AG08396 (cell line): ENCODE measurements at regions not wholly inside any gene's neighbourhood (a gene's known extent, or its start where the extent isn't known, plus 50 kb on each side); places are given as distances from the start of the nearest gene placed in this dataset.

Experiments
- DNase-seq: peaks from one replicate; pipeline ENCODE4 v3.0.0; 2012; ENCODE audit warnings: low spot score, mixed read lengths

- no peak for DNase-seq
Observed at GRCh38 chr1:29668551-29669157, 432.3 kb downstream of the PTPRU start.

DNA sequence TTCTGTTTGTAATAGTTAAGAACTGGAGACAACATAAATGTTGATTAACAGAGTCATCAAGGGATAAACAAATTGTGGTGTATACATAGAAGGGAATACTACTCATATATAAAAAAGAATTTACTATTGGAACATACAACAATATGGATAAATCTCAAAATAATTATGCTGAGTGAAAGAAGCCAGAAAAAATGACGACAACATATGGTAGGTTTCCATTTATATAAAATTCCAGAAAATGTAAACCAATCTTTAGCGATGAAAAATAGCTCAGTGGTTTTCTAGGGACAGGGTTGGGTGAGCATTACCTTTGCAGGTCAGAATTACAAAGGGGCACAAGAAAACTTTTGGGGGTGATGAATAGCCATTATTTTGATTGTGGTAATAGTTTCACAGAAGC is 431.6 kb downstream of the PTPRU start:
- no peak for DNase-seq

DNA sequence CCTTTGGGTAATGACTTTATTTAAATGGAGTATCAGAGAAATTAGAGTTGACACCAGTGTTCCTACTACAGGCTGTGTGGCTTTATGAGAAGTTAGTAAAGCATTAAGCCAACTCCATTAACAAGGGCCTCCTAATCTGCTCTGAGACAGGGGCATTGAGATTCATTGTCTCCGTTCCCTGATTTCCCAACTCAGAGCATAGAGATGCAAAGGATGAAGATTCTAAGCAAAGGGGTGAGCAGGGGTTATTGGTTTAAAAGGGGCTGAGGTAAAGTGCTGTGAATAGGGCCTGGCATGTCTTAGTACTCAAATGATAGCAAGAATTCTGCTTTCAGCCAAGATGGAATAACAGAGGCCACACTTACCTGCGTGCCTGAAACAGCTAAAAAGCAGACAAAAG is 428.4 kb downstream of the PTPRU start:
- DNase-seq = no peak

GRCh38 chr1:29658688-29659087 is 422.4 kb downstream of the PTPRU start:
- no peak for DNase-seq

DNA sequence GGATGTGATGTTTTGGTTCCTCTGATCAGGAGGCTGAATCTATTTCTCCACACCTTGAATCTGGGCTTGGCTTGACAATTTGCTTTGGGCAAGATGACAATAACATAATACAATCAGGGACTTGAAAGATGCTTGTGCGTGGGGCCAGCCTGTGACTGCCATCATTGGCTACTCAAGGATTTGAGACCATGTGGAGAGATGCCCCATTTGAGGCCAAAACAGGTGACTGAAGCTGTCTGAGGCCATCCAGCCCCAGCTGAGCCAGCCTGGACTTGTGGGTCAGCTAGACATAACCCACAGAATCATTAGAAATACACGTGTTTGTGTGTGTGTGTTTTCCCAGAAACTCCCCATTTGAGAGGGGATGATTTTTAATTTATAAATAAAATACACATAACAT is 421.5 kb downstream of the PTPRU start:
- no peak for DNase-seq

DNA sequence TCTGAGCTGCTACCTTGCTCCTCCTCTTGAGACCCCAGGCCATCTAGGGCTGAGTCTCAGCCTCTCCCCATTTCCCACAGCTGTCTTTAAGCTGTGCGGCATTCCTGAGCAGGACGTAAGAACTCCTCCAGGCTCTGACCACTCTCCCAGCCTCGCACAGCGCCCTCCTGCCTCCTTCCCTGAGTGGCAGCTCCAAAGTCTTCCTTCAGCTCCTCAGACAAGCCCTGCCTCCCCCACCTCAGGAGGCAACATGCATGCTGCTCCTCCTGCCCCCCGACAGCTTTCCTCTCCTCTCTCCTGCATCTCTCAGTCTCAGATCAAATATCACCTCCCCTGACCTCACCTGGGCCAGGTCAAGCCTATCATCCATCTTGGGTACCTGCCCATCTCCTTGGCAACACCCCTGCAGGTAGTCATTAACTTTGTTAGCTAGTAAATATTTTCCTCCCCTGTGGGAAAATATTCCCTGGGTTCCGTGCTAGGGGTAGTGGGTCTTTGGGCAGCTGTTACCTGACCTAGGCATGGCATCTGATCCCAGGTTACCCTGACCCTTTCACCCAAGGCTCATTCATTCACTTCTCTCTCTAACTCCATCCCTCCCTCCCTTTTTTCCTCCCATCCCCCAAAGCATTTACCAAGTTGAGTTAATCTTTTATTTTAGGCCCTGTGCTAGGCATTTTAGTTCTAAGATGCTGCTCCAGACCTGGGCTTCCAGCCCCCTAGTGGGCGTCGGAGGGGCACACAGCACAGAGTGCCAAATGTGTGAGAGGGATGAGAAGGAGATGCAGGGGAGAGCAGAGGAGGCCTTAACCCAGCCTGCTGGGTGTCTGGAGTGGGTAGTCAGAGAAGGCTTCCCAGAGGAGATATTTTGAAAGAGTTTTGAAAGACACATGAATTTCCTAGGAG is 419.9 kb downstream of the PTPRU start:
- peak; percentile 30 for DNase-seq

- no peak for DNase-seq
Observed at GRCh38 chr1:29655145-29655544, 418.8 kb downstream of the PTPRU start.

DNA sequence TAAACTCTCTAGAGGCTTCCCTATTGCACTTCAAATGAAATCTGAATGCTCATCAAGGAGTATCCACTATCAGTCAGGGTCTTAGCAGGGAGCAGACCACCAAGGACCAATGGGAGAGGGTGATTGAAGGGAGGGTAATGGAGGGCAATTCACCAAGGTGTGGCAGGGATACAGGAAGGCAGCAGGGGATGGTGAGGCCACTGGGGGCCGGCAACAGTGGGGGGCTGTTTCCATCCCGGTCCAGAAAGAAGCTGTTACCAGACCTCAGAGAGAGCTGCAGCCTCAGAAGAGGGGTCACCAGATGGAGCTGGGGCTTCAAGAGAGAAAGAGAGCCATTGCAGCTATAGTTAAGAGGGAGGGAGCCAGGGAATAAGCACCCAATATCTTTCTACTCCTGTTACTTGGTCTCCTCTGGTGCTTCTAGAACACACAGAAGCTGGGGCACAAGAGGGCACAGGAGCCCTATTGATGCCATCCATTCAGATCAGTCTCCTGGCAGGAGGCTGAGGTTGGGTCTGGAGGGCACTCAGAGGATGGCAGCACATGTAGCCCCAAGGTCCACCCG is 417.6 kb downstream of the PTPRU start:
- DNase-seq = no peak

DNA sequence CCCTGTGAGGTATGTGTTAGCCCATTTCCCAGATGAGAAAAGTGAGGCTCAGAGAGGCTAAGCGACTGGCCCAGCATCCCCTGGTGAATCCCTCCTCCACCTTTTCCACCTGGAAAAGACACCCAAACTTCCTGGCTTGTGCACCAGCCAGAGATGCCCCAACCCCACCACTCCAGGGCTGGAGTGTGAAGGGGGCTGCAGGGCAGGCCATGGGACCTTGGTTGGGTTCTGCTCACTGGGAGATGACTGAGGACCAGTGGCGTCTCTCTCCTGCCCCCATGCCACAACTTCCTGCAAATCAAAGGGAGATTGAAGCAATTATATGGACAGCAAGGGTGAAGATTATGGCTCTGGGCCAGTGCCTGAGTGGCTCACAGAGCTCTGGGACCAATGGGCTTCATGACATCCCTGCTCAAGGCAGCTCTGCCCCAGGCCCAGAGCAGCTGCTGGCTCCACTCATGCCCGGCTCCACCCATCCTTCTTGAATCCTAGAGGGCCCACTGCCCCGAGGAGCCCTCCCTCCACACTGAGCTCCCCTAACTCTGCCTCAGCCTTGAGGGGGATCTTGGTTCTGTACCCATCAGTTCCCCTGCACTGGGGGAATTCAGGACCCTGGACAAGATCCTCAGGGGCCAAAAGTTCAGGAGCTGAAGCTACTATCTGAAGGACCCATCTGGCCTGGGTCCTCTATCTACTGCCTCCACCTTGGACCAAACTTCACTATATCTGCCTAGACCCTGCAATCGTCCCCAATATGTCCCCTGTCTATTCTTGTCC is 416.9 kb downstream of the PTPRU start:
- DNase-seq = no peak

GRCh38 chr1:29651684-29652665 is 415.7 kb downstream of the PTPRU start:
- DNase-seq = no peak

DNA sequence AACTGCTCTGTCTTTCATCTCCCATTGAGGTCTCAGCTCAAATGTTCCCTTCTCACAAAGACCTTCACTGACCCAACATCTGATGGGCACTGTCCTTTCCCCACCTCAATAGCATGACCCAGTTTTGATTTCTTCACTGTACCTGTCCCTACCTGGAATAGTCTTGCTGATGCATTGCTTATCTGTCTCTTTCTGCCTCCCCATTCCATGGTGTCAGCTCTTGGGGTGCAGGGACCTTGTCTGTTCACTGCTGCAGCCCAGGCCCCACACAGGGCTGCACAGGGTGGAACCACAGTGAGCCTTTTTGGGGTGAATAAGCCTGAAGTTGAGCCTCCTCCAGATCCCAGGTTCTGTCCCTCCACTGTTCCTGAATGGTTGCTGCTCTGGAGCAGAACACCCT is 414.9 kb downstream of the PTPRU start:
- DNase-seq = no peak

DNA sequence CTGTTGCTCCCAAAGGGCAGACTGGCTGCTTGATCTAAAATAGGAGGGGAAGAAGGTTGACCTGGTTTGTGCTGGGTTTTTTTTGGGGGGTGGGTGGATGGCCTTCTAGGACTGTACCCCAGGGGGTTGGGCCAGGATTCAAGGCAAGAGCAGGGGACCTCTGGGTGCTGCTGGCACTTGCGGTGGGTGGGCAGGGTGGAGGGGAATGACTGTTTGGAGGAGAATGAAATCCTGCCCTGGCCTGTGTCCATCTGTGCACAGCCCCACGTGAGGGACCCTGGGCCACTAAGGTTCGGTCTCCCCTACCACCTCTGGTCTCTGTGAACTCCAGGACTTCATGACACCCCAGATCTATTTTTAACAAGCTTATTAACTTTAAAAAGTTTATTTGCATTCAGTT is 414.2 kb downstream of the PTPRU start:
- DNase-seq = no peak

DNA sequence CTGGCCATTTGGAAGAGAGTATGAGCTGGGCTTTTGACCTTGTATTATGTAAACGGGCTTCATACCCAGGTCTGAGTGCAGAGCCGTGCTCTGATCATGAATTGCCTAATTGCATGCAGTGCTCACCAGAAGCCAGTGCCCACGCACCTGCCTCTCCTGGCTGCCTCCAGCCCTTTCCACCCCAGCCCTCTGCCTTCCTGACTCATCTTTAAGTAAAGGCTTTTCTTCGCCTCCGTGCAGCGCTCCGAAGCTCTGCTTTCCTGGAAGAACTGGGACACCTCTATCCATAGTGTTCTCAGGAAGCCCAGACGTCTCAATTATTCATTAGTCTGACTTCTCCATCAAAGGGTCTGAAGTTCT is 413.7 kb downstream of the PTPRU start:
- DNase-seq = no peak

DNA sequence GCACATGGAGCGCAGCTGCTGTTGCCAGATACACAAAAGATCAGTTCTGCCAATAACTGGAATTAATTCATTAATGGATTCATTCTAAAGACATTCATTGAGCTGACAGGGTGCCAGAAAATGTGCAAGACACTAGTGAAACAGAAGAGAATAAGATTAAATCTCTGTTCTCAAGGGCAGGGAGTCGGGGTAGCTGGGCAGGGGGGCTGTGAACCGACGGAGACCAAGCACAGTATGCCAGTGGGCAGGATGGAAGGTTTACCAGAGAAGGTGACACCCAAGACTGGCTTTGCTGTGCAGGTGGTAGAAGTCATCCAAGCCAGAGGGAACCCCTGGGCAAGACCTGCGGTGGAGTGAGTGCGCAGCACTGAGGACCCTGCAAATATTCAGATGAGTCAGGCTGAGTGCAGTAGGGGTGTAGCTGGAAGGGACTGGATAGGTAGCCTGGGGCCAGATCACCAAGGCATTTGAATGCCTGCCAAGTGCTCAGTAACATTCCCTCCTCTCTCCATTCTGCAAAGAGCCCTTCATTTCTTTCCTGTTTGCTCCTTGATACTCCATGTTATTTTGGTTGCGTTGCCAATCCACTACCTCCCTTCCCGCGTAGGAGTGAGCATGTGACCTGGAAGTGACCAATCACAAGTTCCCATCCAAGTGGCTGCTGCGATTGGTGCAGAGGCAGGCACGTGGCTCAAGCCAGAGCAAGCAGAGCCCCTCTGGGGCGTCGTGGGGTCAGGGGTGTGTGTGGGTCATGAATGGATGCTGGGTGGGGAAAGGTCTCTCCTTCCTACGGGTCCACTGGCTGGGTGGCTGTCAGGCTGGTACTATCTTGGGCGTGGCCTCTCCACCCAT is 413.1 kb downstream of the PTPRU start:
- no peak for DNase-seq

DNA sequence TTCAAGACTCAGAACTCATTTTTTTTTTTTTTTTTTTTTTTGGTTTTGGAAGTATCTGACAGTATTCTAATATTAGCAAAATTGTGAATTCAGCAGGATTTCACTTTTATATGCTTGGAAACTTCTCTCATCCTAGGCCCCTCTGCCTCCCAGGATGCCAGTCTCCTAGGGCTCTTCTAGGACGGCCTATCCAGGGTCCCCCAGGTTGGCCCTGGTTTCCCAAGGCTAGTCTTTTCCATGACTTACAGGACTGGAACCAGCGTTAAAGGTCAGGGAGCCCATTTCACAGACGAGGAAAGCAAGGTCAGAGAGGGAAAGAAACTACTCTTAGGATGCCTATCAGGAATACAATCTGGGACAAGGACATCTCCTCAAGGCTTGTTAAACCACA is 412.5 kb downstream of the PTPRU start:
- no peak for DNase-seq

DNA sequence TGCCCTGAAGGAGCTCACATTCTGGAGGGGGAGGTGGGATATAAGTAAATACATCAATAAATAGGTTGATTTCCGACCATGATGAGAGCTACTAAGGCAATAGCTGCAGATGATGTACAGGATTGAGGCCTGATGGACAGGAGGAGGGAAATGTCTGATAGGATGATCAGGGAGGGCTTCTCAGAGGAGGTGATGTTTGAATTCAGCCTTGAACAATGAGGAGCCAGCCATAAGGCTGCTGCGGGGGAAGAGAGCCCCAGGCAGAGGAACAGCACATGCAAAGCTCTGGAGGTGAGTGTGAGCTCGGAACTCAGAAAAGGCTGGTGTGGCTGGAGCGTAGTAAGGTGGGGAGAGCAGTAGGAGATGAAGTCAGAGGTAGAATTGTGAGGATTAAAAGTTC is 411.7 kb downstream of the PTPRU start:
- no peak for DNase-seq

- DNase-seq = no peak
Observed at GRCh38 chr1:29647581-29647980, 411.3 kb downstream of the PTPRU start.

GRCh38 chr1:29646161-29646775 is 409.9 kb downstream of the PTPRU start:
- no peak for DNase-seq

DNA sequence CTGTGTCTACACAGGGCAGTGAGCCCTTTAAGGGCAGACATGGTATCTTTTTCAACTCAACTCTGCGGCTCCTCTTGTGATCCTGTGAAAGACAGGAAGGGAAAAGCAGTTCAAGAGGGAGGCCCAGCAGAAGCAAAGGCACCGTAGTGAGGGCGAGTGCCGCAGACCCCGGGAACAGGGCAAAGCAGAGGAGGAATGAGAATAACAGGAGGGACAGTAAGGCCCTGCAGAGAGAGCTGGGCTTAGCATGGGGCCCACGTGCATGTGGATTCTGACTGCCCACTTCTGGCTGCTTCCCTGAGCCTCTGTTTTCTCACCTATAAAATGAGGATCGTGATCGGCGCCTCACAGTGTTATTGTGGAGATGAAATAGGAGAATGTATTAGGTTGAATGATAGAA is 409.3 kb downstream of the PTPRU start:
- no peak for DNase-seq

GRCh38 chr1:29644812-29645211 is 408.5 kb downstream of the PTPRU start:
- no peak for DNase-seq
